ENCODE measurements at regions not wholly inside any gene's neighbourhood (a gene's known extent, or its start where the extent isn't known, plus 50 kb on each side); places are given as distances from the start of the nearest gene placed in this dataset.

- POLR2A ChIA-PET = interaction anchor here (0.6 kb wide), 1 partner anchor 131 kb away, joined by 3 read pairs; no protein-coding TSS in a partner anchor
- intact Hi-C loops (cut with micrococcal nuclease; ENCODE audit: unreplicated experiment) = no loop called here
- Histone ChIP-seq H3K36me3 (ENCODE audit: insufficient read depth, low read length) (no peaks in the 10 kb centered on the region), H2AFZ (ENCODE audit: low read length) (no peak overlapping the region), H3K9me2 (ENCODE audit: insufficient read depth, low read length) (no peaks in the 10 kb centered on the region), H3K4me2 (ENCODE audit: low read length) (no peak overlapping the region), H4K20me1 (ENCODE audit: insufficient read depth, low read length) (no peaks in the 10 kb centered on the region), H3K9me3 (ENCODE audit: low read length) (no peaks in the 10 kb centered on the region), H3K4me3 (ENCODE audit: low read depth, low read length, poor library complexity, severe bottlenecking) (no peak overlapping the region), H3K79me2 (ENCODE audit: insufficient read depth, low read depth, low read length) (no peaks in the 10 kb centered on the region), H3K27ac (ENCODE audit: low read depth, low read length, poor library complexity, severe bottlenecking) (no peak overlapping the region), H3K4me1 (ENCODE audit: insufficient read depth, low read length, poor library complexity, severe bottlenecking) (no peaks in the 10 kb centered on the region)
- CTCF ChIA-PET (ENCODE audit: unreplicated experiment) = no interaction called here
- no peak for TF ChIP-seq EZH2phosphoT487 (IDR thresholded peaks at IDR 0.05; ENCODE audit: borderline replicate concordance, low read depth, low read length)
- no peak for TF ChIP-seq CTCF (conservative IDR thresholded peaks at IDR 0.05; ENCODE audit: low read length)
- no peak for DNase-seq (ENCODE audit: low spot score)
- BruUV-seq (replicated peaks) = no TSS peak
These were observed 126.1 kb upstream of the WWC1 start for GRCh38 chr5:168165221-168165914.

- H3K4me3 ChIP-seq (ENCODE audit: low read depth, low read length, poor library complexity, severe bottlenecking) = no peak overlapping the region
- no peak overlapping the region for H2AFZ ChIP-seq (ENCODE audit: low read length)
- no peak overlapping the region for H3K4me2 ChIP-seq (ENCODE audit: low read length)
- ChIA-PET POLR2A (no interaction called here), CTCF (ENCODE audit: unreplicated experiment) (no interaction called here)
- no peaks in the 10 kb centered on the region for H3K9me3 ChIP-seq (ENCODE audit: low read length)
- intact Hi-C loops (cut with micrococcal nuclease; ENCODE audit: unreplicated experiment) = no loop called here
- no peaks in the 10 kb centered on the region for H3K9me2 ChIP-seq (ENCODE audit: insufficient read depth, low read length)
- DNase-seq (ENCODE audit: low spot score) = no peak
- BruUV-seq (replicated peaks) = no TSS peak
- no peak for TF ChIP-seq EZH2phosphoT487 (IDR thresholded peaks at IDR 0.05; ENCODE audit: borderline replicate concordance, low read depth, low read length)
- no peak for TF ChIP-seq CTCF (conservative IDR thresholded peaks at IDR 0.05; ENCODE audit: low read length)
- no peaks in the 10 kb centered on the region for H4K20me1 ChIP-seq (ENCODE audit: insufficient read depth, low read length)
- H3K27ac ChIP-seq (ENCODE audit: low read depth, low read length, poor library complexity, severe bottlenecking) = no peak overlapping the region
- H3K79me2 ChIP-seq (ENCODE audit: insufficient read depth, low read depth, low read length) = no peaks in the 10 kb centered on the region
- no peaks in the 10 kb centered on the region for H3K4me1 ChIP-seq (ENCODE audit: insufficient read depth, low read length, poor library complexity, severe bottlenecking)
- H3K36me3 ChIP-seq (ENCODE audit: insufficient read depth, low read length) = no peaks in the 10 kb centered on the region
These were observed 125.5 kb upstream of the WWC1 start for GRCh38 chr5:168165977-168166376.

- DNase-seq (ENCODE audit: low spot score) = no peak
- ChIA-PET POLR2A (no interaction called here), CTCF (ENCODE audit: unreplicated experiment) (no interaction called here)
- no peaks in the 10 kb centered on the region for H3K4me1 ChIP-seq (ENCODE audit: insufficient read depth, low read length, poor library complexity, severe bottlenecking)
- no peaks in the 10 kb centered on the region for H3K9me2 ChIP-seq (ENCODE audit: insufficient read depth, low read length)
- no peaks in the 10 kb centered on the region for H4K20me1 ChIP-seq (ENCODE audit: insufficient read depth, low read length)
- no peaks in the 10 kb centered on the region for H3K79me2 ChIP-seq (ENCODE audit: insufficient read depth, low read depth, low read length)
- no peaks in the 10 kb centered on the region for H3K9me3 ChIP-seq (ENCODE audit: low read length)
- BruUV-seq (replicated peaks) = no TSS peak
- H3K4me2 ChIP-seq (ENCODE audit: low read length) = no peak overlapping the region
- no peaks in the 10 kb centered on the region for H3K36me3 ChIP-seq (ENCODE audit: insufficient read depth, low read length)
- H3K4me3 ChIP-seq (ENCODE audit: low read depth, low read length, poor library complexity, severe bottlenecking) = no peak overlapping the region
- intact Hi-C loops (cut with micrococcal nuclease; ENCODE audit: unreplicated experiment) = no loop called here
- no peak overlapping the region for H3K27ac ChIP-seq (ENCODE audit: low read depth, low read length, poor library complexity, severe bottlenecking)
- TF ChIP-seq CTCF (conservative IDR thresholded peaks at IDR 0.05; ENCODE audit: low read length) (no peak), EZH2phosphoT487 (IDR thresholded peaks at IDR 0.05; ENCODE audit: borderline replicate concordance, low read depth, low read length) (no peak)
- no peak overlapping the region for H2AFZ ChIP-seq (ENCODE audit: low read length)
These were observed 124.1 kb upstream of the WWC1 start for GRCh38 chr5:168167338-168167737.
